Suprapubic skin (tissue), 4 donors: ENCODE measurements at regions not wholly inside any gene's neighbourhood (a gene's known extent, or its start where the extent isn't known, plus 50 kb on each side); places are given as distances from the start of the nearest gene placed in this dataset.

ENCODE experiments used
- DNase-seq, 2 donors: peaks; one replicate each; pipeline ENCODE4 v3.0.0-alpha.2; 2019; ENCODE audit warnings: low spot score in 2 of 2
- H3K27ac ChIP-seq: fragments of 200-600 bp; sonication (generic); one replicate; pipeline ENCODE4 v1.5.1; 2019
- H3K27me3 ChIP-seq: fragments of 200-600 bp; sonication (generic); one replicate; pipeline ENCODE4 v1.5.1; 2019
- H3K36me3 ChIP-seq: fragments of 200-600 bp; sonication (generic); one replicate; pipeline ENCODE4 v1.5.1; 2019
- H3K4me1 ChIP-seq: fragments of 200-600 bp; sonication (generic); one replicate; pipeline ENCODE4 v1.5.1; 2019
- H3K4me3 ChIP-seq: fragments of 200-600 bp; sonication (generic); one replicate; pipeline ENCODE4 v1.5.1; 2019; ENCODE audit warnings: mild to moderate bottlenecking
- H3K9me3 ChIP-seq: fragments of 200-600 bp; sonication (generic); one replicate; pipeline ENCODE4 v1.5.1; 2019
- CTCF ChIP-seq, 2 donors: fragments of 200-600 bp in 1 of 2; fragments of 450-650 bp in 1 of 2; sonication (generic) in 1 of 2; IDR thresholded peaks; one replicate each; pipeline ENCODE4 v1.5.1; 2016 to 2019; ENCODE audit warnings: antibody characterized with exemption in 2 of 2, mild to moderate bottlenecking in 1 of 2, moderate library complexity in 1 of 2
- EP300 ChIP-seq: sonication (generic); formaldehyde crosslinking; IDR thresholded peaks from one replicate; pipeline ENCODE4 v1.6.1; 2017; ENCODE audit warnings: antibody characterized with exemption
- POLR2A ChIP-seq, 2 donors: fragments of 450-650 bp; IDR thresholded peaks; one replicate each; pipeline ENCODE4 v1.6.1; 2017; ENCODE audit warnings: antibody characterized with exemption in 2 of 2, mild to moderate bottlenecking in 2 of 2, moderate library complexity in 2 of 2
- POLR2AphosphoS5 ChIP-seq, 3 donors: sonication (generic); formaldehyde crosslinking; IDR thresholded peaks; one replicate each; pipeline ENCODE4 v1.6.1; 2017; ENCODE audit warnings: antibody characterized with exemption in 3 of 3
- WGBS: methylation state at CpG from one replicate; pipeline ENCODE4 v1.1.5; 2018; 5-methylcytosine and 5-hydroxymethylcytosine counted together

DNA sequence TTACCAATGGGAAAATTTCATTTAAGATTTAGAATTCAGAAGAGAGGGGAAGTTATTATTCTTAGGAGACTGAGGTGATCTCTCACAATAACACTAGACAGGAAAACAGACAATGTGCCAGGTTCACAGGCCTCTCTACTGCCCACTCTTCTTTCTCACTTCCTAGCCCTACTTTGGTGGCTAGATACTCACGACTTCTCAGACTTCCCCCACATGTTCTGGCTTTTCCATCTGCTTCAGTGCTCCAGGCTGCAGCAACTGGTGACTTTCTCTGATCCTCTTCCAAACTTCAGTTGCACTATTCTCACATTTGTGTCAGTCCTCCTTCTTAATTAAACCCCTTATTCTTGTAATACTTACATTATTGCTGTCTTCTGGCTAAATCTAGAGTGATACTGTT, 208.7 kb upstream of the KCTD3 start:
- Histone ChIP-seq H3K36me3 (no peaks in the 10 kb centered on the region), H3K9me3 (no peaks in the 10 kb centered on the region), H3K4me1 (no peaks in the 10 kb centered on the region), H3K4me3 (no peak overlapping the region), H3K27ac (no peak overlapping the region), H3K27me3 (no peaks in the 10 kb centered on the region)
- DNase-seq = no peak
- no peak for TF ChIP-seq POLR2A (IDR thresholded peaks at IDR 0.05)
- TF ChIP-seq CTCF (IDR thresholded peaks at IDR 0.05) = no peak
- TF ChIP-seq POLR2AphosphoS5 (IDR thresholded peaks at IDR 0.05) = no peak
- TF ChIP-seq EP300 = no peak
- WGBS = 39% methylated on average over 1 of the region's 1 CpG

DNA sequence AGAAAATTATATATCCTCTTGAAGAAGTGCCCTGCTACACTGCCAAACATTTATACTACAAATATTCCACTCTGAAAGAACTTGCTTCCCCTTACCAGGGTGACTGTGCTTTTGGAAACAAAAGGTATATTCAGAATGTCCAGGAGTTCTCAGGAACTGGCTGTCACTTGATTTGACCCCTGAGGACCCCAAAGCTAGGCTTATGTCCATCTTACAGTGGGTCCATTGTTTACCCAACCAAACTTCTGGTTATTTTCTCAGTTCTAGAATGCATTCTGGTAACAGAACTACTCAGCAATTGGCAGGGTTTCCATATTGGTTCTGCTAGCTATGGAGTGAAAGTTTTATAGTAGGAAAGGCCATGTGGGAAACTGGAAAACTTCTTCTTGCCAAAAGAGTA, 207.1 kb upstream of the KCTD3 start:
- no peaks in the 10 kb centered on the region for H3K36me3 ChIP-seq
- no peak for TF ChIP-seq POLR2A (IDR thresholded peaks at IDR 0.05)
- no peak for TF ChIP-seq EP300
- TF ChIP-seq POLR2AphosphoS5 (IDR thresholded peaks at IDR 0.05) = no peak
- no peak for TF ChIP-seq CTCF (IDR thresholded peaks at IDR 0.05)
- no peaks in the 10 kb centered on the region for H3K9me3 ChIP-seq
- no peaks in the 10 kb centered on the region for H3K27me3 ChIP-seq
- H3K4me1 ChIP-seq = no peaks in the 10 kb centered on the region
- no peak for DNase-seq
- H3K4me3 ChIP-seq = no peak overlapping the region
- H3K27ac ChIP-seq = no peak overlapping the region

DNA sequence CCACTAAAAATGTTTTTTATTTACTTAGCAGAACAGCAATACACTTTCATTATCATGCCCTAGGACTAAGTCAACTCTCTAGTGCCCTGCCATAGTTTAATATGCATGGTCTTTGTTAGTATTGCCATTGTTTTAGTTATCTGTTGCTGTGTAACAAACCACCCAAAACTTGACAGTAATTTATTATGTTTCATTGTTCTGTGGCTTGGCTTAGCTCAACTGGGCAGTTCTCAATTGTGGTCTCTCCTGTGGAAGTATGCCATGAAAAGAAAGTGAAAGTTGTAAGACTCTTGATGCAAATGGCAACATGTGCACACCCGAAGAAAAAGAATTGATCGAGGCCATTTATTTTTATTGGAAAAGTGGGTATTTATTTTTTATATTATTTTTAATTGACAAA, 206.3 kb upstream of the KCTD3 start:
- no peak overlapping the region for H3K27ac ChIP-seq
- no peaks in the 10 kb centered on the region for H3K4me1 ChIP-seq
- no peaks in the 10 kb centered on the region for H3K36me3 ChIP-seq
- DNase-seq = no peak
- H3K27me3 ChIP-seq = no peaks in the 10 kb centered on the region
- 95% methylated on average over 2 of the region's 2 CpGs for WGBS
- H3K4me3 ChIP-seq = no peak overlapping the region
- TF ChIP-seq POLR2AphosphoS5 (IDR thresholded peaks at IDR 0.05) = no peak
- TF ChIP-seq EP300 = no peak
- no peak for TF ChIP-seq POLR2A (IDR thresholded peaks at IDR 0.05)
- no peak for TF ChIP-seq CTCF (IDR thresholded peaks at IDR 0.05)
- no peaks in the 10 kb centered on the region for H3K9me3 ChIP-seq

- no peak for TF ChIP-seq CTCF (IDR thresholded peaks at IDR 0.05)
- no peak for TF ChIP-seq POLR2A (IDR thresholded peaks at IDR 0.05)
- no peak for TF ChIP-seq POLR2AphosphoS5 (IDR thresholded peaks at IDR 0.05)
- TF ChIP-seq EP300 = no peak
- Histone ChIP-seq H3K4me1 (no peaks in the 10 kb centered on the region), H3K4me3 (no peak overlapping the region), H3K36me3 (no peaks in the 10 kb centered on the region), H3K27me3 (no peaks in the 10 kb centered on the region), H3K27ac (no peak overlapping the region), H3K9me3 (no peaks in the 10 kb centered on the region)
- no peak for DNase-seq
These were observed 191.7 kb upstream of the KCTD3 start for GRCh38 chr1:215375381-215375780.

GRCh38 chr1:215376544-215377264, 190.4 kb upstream of the KCTD3 start:
- H3K36me3 ChIP-seq = no peaks in the 10 kb centered on the region
- TF ChIP-seq CTCF (IDR thresholded peaks at IDR 0.05) (no peak), POLR2A (IDR thresholded peaks at IDR 0.05) (no peak), EP300 (no peak), POLR2AphosphoS5 (IDR thresholded peaks at IDR 0.05) (no peak)
- no peak overlapping the region for H3K27ac ChIP-seq
- no peak for DNase-seq
- H3K27me3 ChIP-seq = no peaks in the 10 kb centered on the region
- no peaks in the 10 kb centered on the region for H3K9me3 ChIP-seq
- 50% methylated on average over 2 of the region's 2 CpGs for WGBS
- H3K4me3 ChIP-seq = no peak overlapping the region
- H3K4me1 ChIP-seq = no peaks in the 10 kb centered on the region
